Esophagus muscularis mucosa (tissue), 4 donors: ENCODE measurements at regions not wholly inside any gene's neighbourhood (a gene's known extent, or its start where the extent isn't known, plus 50 kb on each side); places are given as distances from the start of the nearest gene placed in this dataset.

Experiments
- DNase-seq: peaks from one replicate; pipeline ENCODE4 v3.0.0-alpha.2; 2017; ENCODE audit errors: extremely low spot score
- H3K27ac ChIP-seq, 4 donors: fragments of 200-600 bp; sonication (generic); replicated peaks in 1 of 4; 1 replicate in 3 of 4; 2 replicates in 1 of 4; pipeline ENCODE4 v1.5.1; 2016 to 2019; ENCODE audit warnings: mild to moderate bottlenecking in 1 of 4
- H3K27me3 ChIP-seq, 4 donors: fragments of 200-600 bp; sonication (generic); one replicate each; pipeline versions ENCODE4 v1.5.1 to v1.6.0; 2016 to 2019
- H3K36me3 ChIP-seq, 4 donors: fragments of 200-600 bp; sonication (generic); one replicate each; pipeline ENCODE4 v1.5.1; 2016 to 2019
- H3K4me1 ChIP-seq, 4 donors: fragments of 200-600 bp; sonication (generic); one replicate each; pipeline ENCODE4 v1.5.1; 2016 to 2019
- H3K4me3 ChIP-seq, 4 donors: fragments of 200-600 bp; sonication (generic); 1 replicate in 2 of 4; 2 replicates in 2 of 4; pipeline ENCODE4 v1.5.1; 2016 to 2019; ENCODE audit warnings: mild to moderate bottlenecking in 4 of 4, moderate library complexity in 1 of 4
- H3K9me3 ChIP-seq, 4 donors: fragments of 200-600 bp; sonication (generic); 1 replicate in 3 of 4; 2 replicates in 1 of 4; pipeline ENCODE4 v1.5.1; 2016 to 2019
- EP300 ChIP-seq: sonication (generic); formaldehyde crosslinking; IDR thresholded peaks from one replicate; pipeline ENCODE4 v1.6.1; 2017; ENCODE audit warnings: antibody characterized with exemption
- POLR2A ChIP-seq: fragments of 450-650 bp; IDR thresholded peaks from one replicate; pipeline ENCODE4 v1.6.1; 2017; ENCODE audit warnings: antibody characterized with exemption, moderate library complexity, mild to moderate bottlenecking, low read depth
- POLR2AphosphoS5 ChIP-seq, 2 donors: sonication (generic); formaldehyde crosslinking; IDR thresholded peaks; one replicate each; pipeline ENCODE4 v1.6.1; 2017; ENCODE audit warnings: antibody characterized with exemption in 2 of 2
- WGBS: methylation state at CpG from one replicate; pipeline ENCODE4 v1.1.5; 2018; 5-methylcytosine and 5-hydroxymethylcytosine counted together
- intact Hi-C: fragments of 100-400 bp; cut with DNase I; formaldehyde crosslinking; loops from one replicate; pipeline ENCODE4 v1.15.1; 2023
- TF ChIP-seq, protein P1 (sequence below), 3 experiments: fragments of 200-600 bp in 2 of 3; fragments of 450-650 bp in 1 of 3; sonication (generic) in 2 of 3; IDR thresholded peaks; one replicate each; pipeline ENCODE4 v1.5.1; 2017 to 2019; ENCODE audit warnings: antibody characterized with exemption in 3 of 3, mild to moderate bottlenecking in 2 of 3, moderate library complexity in 1 of 3

DNA sequence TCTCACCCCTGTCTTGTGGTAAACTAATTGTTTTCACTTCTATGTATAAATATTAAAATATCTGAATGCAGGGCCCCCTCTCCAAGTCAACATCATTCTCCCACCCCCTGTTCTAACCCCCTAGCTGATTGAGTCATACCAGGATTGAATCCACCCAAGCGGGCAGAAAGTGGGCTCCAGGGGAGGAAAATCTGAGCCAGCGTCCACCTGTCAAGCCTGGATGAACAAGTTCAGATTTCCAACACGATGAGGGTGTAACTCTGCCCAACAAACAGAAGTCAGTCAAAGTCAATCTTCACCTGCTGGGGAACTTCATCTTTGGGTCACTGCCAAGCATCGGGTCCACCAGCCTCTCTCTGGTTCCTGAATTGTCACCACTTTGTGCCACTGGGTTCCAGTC lies 162.9 kb upstream of the CELF2 start:
- Histone ChIP-seq H3K27me3 (no peaks in the 10 kb centered on the region), H3K9me3 (no peaks in the 10 kb centered on the region), H3K4me3 (no peak overlapping the region), H3K27ac (no peak overlapping the region), H3K36me3 (no peaks in the 10 kb centered on the region), H3K4me1 (peaks cover 0 to 20% (median 9%) of the 10 kb centered on the region in 4 donors)
- WGBS, result 81% methylated on average over 4 of the region's 4 CpGs
- TF ChIP-seq, protein P1, sequence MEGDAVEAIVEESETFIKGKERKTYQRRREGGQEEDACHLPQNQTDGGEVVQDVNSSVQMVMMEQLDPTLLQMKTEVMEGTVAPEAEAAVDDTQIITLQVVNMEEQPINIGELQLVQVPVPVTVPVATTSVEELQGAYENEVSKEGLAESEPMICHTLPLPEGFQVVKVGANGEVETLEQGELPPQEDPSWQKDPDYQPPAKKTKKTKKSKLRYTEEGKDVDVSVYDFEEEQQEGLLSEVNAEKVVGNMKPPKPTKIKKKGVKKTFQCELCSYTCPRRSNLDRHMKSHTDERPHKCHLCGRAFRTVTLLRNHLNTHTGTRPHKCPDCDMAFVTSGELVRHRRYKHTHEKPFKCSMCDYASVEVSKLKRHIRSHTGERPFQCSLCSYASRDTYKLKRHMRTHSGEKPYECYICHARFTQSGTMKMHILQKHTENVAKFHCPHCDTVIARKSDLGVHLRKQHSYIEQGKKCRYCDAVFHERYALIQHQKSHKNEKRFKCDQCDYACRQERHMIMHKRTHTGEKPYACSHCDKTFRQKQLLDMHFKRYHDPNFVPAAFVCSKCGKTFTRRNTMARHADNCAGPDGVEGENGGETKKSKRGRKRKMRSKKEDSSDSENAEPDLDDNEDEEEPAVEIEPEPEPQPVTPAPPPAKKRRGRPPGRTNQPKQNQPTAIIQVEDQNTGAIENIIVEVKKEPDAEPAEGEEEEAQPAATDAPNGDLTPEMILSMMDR (IDR thresholded peaks at IDR 0.05), result no peak
- no peak for TF ChIP-seq POLR2AphosphoS5 (IDR thresholded peaks at IDR 0.05)
- no peak for TF ChIP-seq POLR2A
- no peak for TF ChIP-seq EP300
- intact Hi-C loops, result no loop called here
- no peak for DNase-seq

DNA sequence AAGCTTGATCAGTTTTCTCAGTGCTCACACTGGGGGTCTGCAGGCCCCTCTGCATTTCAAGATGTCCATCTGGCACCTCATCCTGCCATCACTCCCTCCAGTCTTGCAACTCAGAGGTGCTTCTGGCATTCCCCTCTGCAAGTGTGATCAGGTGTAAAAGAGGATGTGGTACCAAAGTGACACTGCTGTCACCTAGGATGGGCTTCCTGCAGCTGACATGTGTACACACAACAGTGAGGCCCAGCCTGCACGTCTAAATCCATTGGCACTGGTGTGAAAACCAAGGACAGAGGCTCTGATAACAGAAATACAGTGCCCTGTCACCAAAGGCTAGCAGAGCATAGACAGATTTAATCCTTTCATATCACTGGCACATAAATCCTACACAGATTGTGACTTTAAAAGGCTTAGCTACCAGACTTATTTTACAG lies 162.5 kb upstream of the CELF2 start:
- no peak for DNase-seq
- intact Hi-C loops, result no loop called here

DNA sequence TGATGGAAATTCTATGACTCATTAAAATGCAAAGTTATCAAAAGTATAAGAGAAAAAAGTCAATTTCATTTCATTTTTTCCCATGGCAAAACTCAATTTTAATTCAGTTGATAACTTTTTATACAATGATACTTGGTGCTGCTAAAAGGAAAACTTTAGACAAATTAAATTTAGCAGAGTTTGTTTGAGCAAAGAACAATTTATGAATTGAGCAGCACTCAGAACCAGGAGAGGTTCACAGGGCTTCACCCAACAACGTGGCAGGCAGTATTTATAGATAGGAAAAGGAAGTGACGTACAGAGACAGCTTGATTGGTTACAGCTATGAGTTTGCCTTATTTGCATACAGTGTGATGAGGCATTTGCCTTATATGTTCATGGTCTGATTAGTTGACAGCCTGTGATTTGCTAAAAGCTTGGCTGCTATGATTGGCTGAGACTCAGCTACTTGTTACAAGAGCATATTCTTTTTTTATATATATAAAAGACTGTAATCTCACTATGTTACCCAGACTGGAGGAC lies 157.2 kb upstream of the CELF2 start:
- H3K36me3 ChIP-seq, result no peaks in the 10 kb centered on the region
- no peak overlapping the region for H3K27ac ChIP-seq
- TF ChIP-seq POLR2AphosphoS5 (IDR thresholded peaks at IDR 0.05), result no peak
- TF ChIP-seq, protein P1 (IDR thresholded peaks at IDR 0.05), result no peak
- TF ChIP-seq POLR2A, result no peak
- TF ChIP-seq EP300, result no peak
- DNase-seq, result no peak
- H3K4me3 ChIP-seq, result no peak overlapping the region
- intact Hi-C loops, result no loop called here
- no peaks in the 10 kb centered on the region for H3K27me3 ChIP-seq
- no peaks in the 10 kb centered on the region for H3K4me1 ChIP-seq
- WGBS, result 64% methylated on average over 2 of the region's 2 CpGs
- H3K9me3 ChIP-seq, result no peaks in the 10 kb centered on the region

More for the DNA sequence above, 162.5 kb upstream of the CELF2 start:
- peaks cover 0 to 20% (median 9%) of the 10 kb centered on the region in 4 donors for H3K4me1 ChIP-seq
- H3K27me3 ChIP-seq, result no peaks in the 10 kb centered on the region
- WGBS, result 20% methylated on average over 1 of the region's 1 CpG
- H3K36me3 ChIP-seq, result no peaks in the 10 kb centered on the region
- no peak overlapping the region for H3K27ac ChIP-seq
- H3K4me3 ChIP-seq, result no peak overlapping the region
- TF ChIP-seq, protein P1 (IDR thresholded peaks at IDR 0.05), result no peak
- TF ChIP-seq POLR2A (no peak), EP300 (no peak), POLR2AphosphoS5 (IDR thresholded peaks at IDR 0.05) (no peak)
- no peaks in the 10 kb centered on the region for H3K9me3 ChIP-seq

- Histone ChIP-seq H3K27ac (no peak overlapping the region), H3K4me1 (no peaks in the 10 kb centered on the region), H3K9me3 (no peaks in the 10 kb centered on the region), H3K4me3 (no peak overlapping the region), H3K27me3 (no peaks in the 10 kb centered on the region), H3K36me3 (no peaks in the 10 kb centered on the region)
- WGBS, result 80% methylated on average over 3 of the region's 3 CpGs
- TF ChIP-seq POLR2AphosphoS5 (IDR thresholded peaks at IDR 0.05), result no peak
- TF ChIP-seq POLR2A, result no peak
- no peak for TF ChIP-seq EP300
- TF ChIP-seq, protein P1 (IDR thresholded peaks at IDR 0.05), result no peak
- intact Hi-C loops, result loop anchor here (5.0 kb wide), 1 partner anchor 68 kb away; no protein-coding TSS in a partner anchor
- no peak for DNase-seq
These were observed 152.4 kb upstream of the CELF2 start for GRCh38 chr10:10865303-10865702.

DNA sequence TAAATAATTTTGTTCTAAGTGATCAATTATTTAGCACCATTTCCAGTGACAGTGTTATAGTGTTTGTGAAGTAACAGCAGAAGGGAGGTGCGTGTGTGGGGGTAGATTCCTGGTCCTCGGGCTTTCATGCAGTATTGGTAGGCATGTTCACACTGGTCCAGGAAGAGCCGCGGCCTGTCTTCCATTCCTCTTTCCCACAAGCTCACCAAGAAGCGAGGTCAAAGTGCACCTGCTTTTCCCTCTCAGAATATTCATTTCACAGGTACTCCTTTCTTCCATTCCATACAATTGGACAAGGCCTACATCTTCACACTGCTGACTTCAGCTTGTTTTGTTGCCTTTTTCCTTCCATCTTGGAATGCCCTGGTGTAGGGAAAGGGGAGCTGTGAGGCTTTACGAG lies 151.8 kb upstream of the CELF2 start:
- DNase-seq, result no peak
- Histone ChIP-seq H3K4me1 (peaks cover 0 to 5% (median 2%) of the 10 kb centered on the region in 4 donors), H3K27me3 (no peaks in the 10 kb centered on the region), H3K4me3 (no peak overlapping the region), H3K27ac (no peak overlapping the region), H3K9me3 (no peaks in the 10 kb centered on the region), H3K36me3 (no peaks in the 10 kb centered on the region)
- WGBS, result 92% methylated on average over 6 of the region's 6 CpGs
- TF ChIP-seq POLR2A (no peak), EP300 (no peak), POLR2AphosphoS5 (IDR thresholded peaks at IDR 0.05) (no peak)
- TF ChIP-seq, protein P1 (IDR thresholded peaks at IDR 0.05), result no peak
- intact Hi-C loops, result loop anchor here (5.0 kb wide), 1 partner anchor 69 kb away; no protein-coding TSS in a partner anchor
